GM23248 (cell line): ENCODE measurements at regions not wholly inside any gene's neighbourhood (a gene's known extent, or its start where the extent isn't known, plus 50 kb on each side); places are given as distances from the start of the nearest gene placed in this dataset.

Experiments used
- EZH2 ChIP-seq: fragments of 200-600 bp; sonication (generic); IDR thresholded peaks from 2 replicates; pipeline ENCODE4 v1.6.1; 2018; ENCODE audit warnings: antibody characterized with exemption, mild to moderate bottlenecking; ENCODE audit not compliant: insufficient read depth, poor library complexity, severe bottlenecking
- EZH2phosphoT487 ChIP-seq: fragments of 200-600 bp; sonication (generic); IDR thresholded peaks from 2 replicates; pipeline ENCODE4 v1.6.1; 2018; ENCODE audit warnings: antibody characterized with exemption, moderate library complexity, mild to moderate bottlenecking, low read depth; ENCODE audit not compliant: insufficient read depth

GRCh38 chr9:105072476-105072875, 144.5 kb upstream of the ABCA1 start:
- TF ChIP-seq EZH2 (no peak), EZH2phosphoT487 (no peak)
